HepG2 (cell line): ENCODE measurements at regions not wholly inside any gene's neighbourhood (a gene's known extent, or its start where the extent isn't known, plus 50 kb on each side); places are given as distances from the start of the nearest gene placed in this dataset.
"Not testable (repeated sequence)": the region's sequence is repeated elsewhere in the genome, so short reads cannot be mapped to it uniquely, and the experiment has no call there.

ENCODE experiments used
- ATAC-seq: fragments of 200-7000 bp; cut with Tn5 transposase; 3 replicates; pipeline ENCODE4 v1.9.1; 2020; ENCODE audit warnings: mild to moderate bottlenecking, moderate library complexity
- BruUV-seq: library from RNA; stranded (reverse); fragments of 400-500 nt; replicated peaks from 2 replicates; lab custom pipeline; 2021; lab: Mats Ljungman, UMichigan
- CTCF ChIA-PET: fragments of 300-600 bp; formaldehyde crosslinking; extraction: SDS; loops from one replicate; lab custom pipeline; 2021; ENCODE audit warnings: low total read pairs, inconsistent platforms, low intra/inter-chr PET ratio; lab: Yijun Ruan, JAX
- POLR2A ChIA-PET: fragments of 350-600 bp; sonication (Branson Sonifier 250); formaldehyde crosslinking; loops from one replicate; lab custom pipeline; 2020; ENCODE audit warnings: antibody characterized with exemption, inconsistent platforms; lab: Yijun Ruan, JAX
- DNase-seq: peaks from one replicate; pipeline ENCODE4 v3.0.0-alpha.2; 2015; ENCODE audit warnings: low spot score
- FAIRE-seq: peaks from 3 replicates; lab custom pipeline; 2011; peaks lifted over from hg19 to GRCh38; lab: Jason Lieb, UNC
- H2AFZ ChIP-seq: one replicate; pipeline ENCODE4 v1.6.1; 2011; ENCODE audit warnings: low read length, inconsistent platforms
- H3K27ac ChIP-seq: fragments of 300-600 bp; 3 replicates; pipeline ENCODE4 v1.8.0; 2011; ENCODE audit warnings: mixed run types, mild to moderate bottlenecking, mixed read lengths, low read length, inconsistent platforms; ENCODE audit not compliant: insufficient read depth; ENCODE audit errors: extremely low read length
- H3K27me3 ChIP-seq, 2 experiments: fragments of 200-600 bp in 1 of 2; 2 replicates in 1 of 2; 3 replicates in 1 of 2; pipeline versions ENCODE4 v1.6.0 to v1.8.0; 2011; ENCODE audit warnings: low read length in 2 of 2, mild to moderate bottlenecking in 2 of 2, moderate library complexity in 2 of 2, inconsistent platforms in 1 of 2; ENCODE audit not compliant: insufficient read depth in 2 of 2, control insufficient read depth in 1 of 2
- H3K36me3 ChIP-seq, 2 experiments: fragments of 200-600 bp in 1 of 2; replicated peaks in 1 of 2; 2 replicates in 1 of 2; 3 replicates in 1 of 2; pipeline versions ENCODE4 v1.5.1 to v1.8.0; 2011; ENCODE audit warnings: low read length in 2 of 2, inconsistent platforms in 1 of 2; ENCODE audit not compliant: insufficient read depth in 2 of 2, control insufficient read depth in 1 of 2
- H3K4me1 ChIP-seq: 2 replicates; pipeline ENCODE4 v1.5.1; 2012; ENCODE audit warnings: low read length, inconsistent platforms; ENCODE audit not compliant: insufficient read depth
- H3K4me2 ChIP-seq: 2 replicates; pipeline ENCODE4 v1.6.0; 2011; ENCODE audit warnings: low read depth, low read length, inconsistent platforms
- H3K4me3 ChIP-seq, 3 experiments: fragments of 200-600 bp in 1 of 3; sonication (generic), shearing (Covaris generic) in 1 of 3; replicated peaks in 1 of 3; 2 replicates each; pipeline ENCODE4 v1.5.1; 2011 to 2016; ENCODE audit warnings: low read length in 3 of 3, inconsistent platforms in 2 of 3, low read depth in 2 of 3, mild to moderate bottlenecking in 2 of 3, control low read depth in 1 of 3, mixed read lengths in 1 of 3; ENCODE audit not compliant: insufficient read depth in 1 of 3
- H3K79me2 ChIP-seq: one replicate; pipeline ENCODE4 v1.6.1; 2011; ENCODE audit warnings: low read length, inconsistent platforms; ENCODE audit not compliant: insufficient read depth
- H3K9ac ChIP-seq: 2 replicates; pipeline ENCODE4 v1.6.0; 2011; ENCODE audit warnings: mild to moderate bottlenecking, low read depth, low read length, inconsistent platforms; ENCODE audit not compliant: insufficient read depth
- H3K9me3 ChIP-seq: 2 replicates; pipeline ENCODE4 v1.5.1; 2012; ENCODE audit warnings: mild to moderate bottlenecking, low read length
- H4K20me1 ChIP-seq: 2 replicates; pipeline ENCODE4 v1.6.0; 2011; ENCODE audit warnings: inconsistent platforms, mild to moderate bottlenecking, low read length, moderate library complexity; ENCODE audit not compliant: insufficient read depth
- ARID5B ChIP-seq: IDR thresholded peaks from 2 replicates; pipeline ENCODE4 v1.4.0; 2020; ENCODE audit warnings: mild to moderate bottlenecking, missing genetic modification reagents
- DZIP1 ChIP-seq: sonication (generic); formaldehyde crosslinking; IDR thresholded peaks from 2 replicates; pipeline ENCODE4 v1.5.0; 2020; ENCODE audit warnings: mild to moderate bottlenecking, missing genetic modification reagents
- KLF15 ChIP-seq: sonication (generic); formaldehyde crosslinking; IDR thresholded peaks from 2 replicates; pipeline ENCODE4 v1.8.1; 2023; ENCODE audit warnings: borderline replicate concordance, mild to moderate bottlenecking, inconsistent platforms, missing genetic modification reagents, mixed read lengths
- TBL1XR1 ChIP-seq: fragments of 150-350 bp; IDR thresholded peaks from 2 replicates; pipeline ENCODE4 v1.6.1; 2014; ENCODE audit warnings: borderline replicate concordance, low read length; ENCODE audit not compliant: partially characterized antibody
- ZNF530 ChIP-seq: sonication (generic); formaldehyde crosslinking; IDR thresholded peaks from 2 replicates; pipeline ENCODE4 v1.5.0; 2020; ENCODE audit warnings: low read depth, mild to moderate bottlenecking, missing genetic modification reagents
- WGBS: methylation state at CpG from one replicate; pipeline ENCODE4 v1.1.6; 2017; ENCODE audit warnings: low lambda C conversion rate; 5-methylcytosine and 5-hydroxymethylcytosine counted together
- in situ Hi-C: cut with HindIII; loops from 2 replicates; pipeline ENCODE4 v1.10.0; 2017; ENCODE audit warnings: low pct_unique_long_range_greater_than_20kb; ENCODE audit not compliant: extremely low pct_ligation_motif_present
- intact Hi-C: fragments of 100-400 bp; cut with micrococcal nuclease; formaldehyde crosslinking; loops from one replicate; pipeline ENCODE4 v1.10.0; 2022; ENCODE audit not compliant: unreplicated experiment

GRCh38 chr2:180692322-180692721 lies 288.1 kb upstream of the UBE2E3 start (continued):
- no peak for TF ChIP-seq DZIP1 (CRISPR knock-in tag)
- no peak for TF ChIP-seq ZNF530
- no peak for TF ChIP-seq KLF15 (CRISPR knock-in tag)
- TF ChIP-seq TBL1XR1 = no peak
- no peak for TF ChIP-seq ARID5B (CRISPR knock-in tag)

- ATAC-seq, H2AFZ ChIP-seq, in situ Hi-C loops, H3K79me2 ChIP-seq, H3K4me2 ChIP-seq, H3K9ac ChIP-seq, DNase-seq, H4K20me1 ChIP-seq, H3K27ac ChIP-seq, H3K36me3 ChIP-seq, CTCF ChIA-PET, H3K9me3 ChIP-seq, H3K4me1 ChIP-seq, intact Hi-C loops, H3K4me3 ChIP-seq, FAIRE-seq, BruUV-seq, H3K27me3 ChIP-seq, POLR2A ChIA-PET: not testable (repeated sequence)
- WGBS = 74% methylated on average over 15 of the region's 15 CpGs
These were observed 288.6 kb upstream of the UBE2E3 start for GRCh38 chr2:180691855-180692223.

- H3K9ac ChIP-seq, H3K4me3 ChIP-seq, H3K27me3 ChIP-seq, H2AFZ ChIP-seq, DNase-seq, POLR2A ChIA-PET, intact Hi-C loops, CTCF ChIA-PET, H3K9me3 ChIP-seq, FAIRE-seq, BruUV-seq, in situ Hi-C loops, H3K4me1 ChIP-seq, H3K79me2 ChIP-seq, H3K4me2 ChIP-seq, H4K20me1 ChIP-seq, H3K36me3 ChIP-seq, ATAC-seq, H3K27ac ChIP-seq: not testable (repeated sequence)
- WGBS = 71% methylated on average over 41 of the region's 45 CpGs
These were observed 289.1 kb upstream of the UBE2E3 start for GRCh38 chr2:180691186-180691854.
